LoVo (cell line): ENCODE measurements at regions not wholly inside any gene's neighbourhood (a gene's known extent, or its start where the extent isn't known, plus 50 kb on each side); places are given as distances from the start of the nearest gene placed in this dataset.
"Not testable (repeated sequence)": the region's sequence is repeated elsewhere in the genome, so short reads cannot be mapped to it uniquely, and the experiment has no call there.

ENCODE experiments used
- DNase-seq: peaks from one replicate; pipeline ENCODE4 v3.0.0-alpha.2; 2016; ENCODE audit warnings: low spot score

DNA sequence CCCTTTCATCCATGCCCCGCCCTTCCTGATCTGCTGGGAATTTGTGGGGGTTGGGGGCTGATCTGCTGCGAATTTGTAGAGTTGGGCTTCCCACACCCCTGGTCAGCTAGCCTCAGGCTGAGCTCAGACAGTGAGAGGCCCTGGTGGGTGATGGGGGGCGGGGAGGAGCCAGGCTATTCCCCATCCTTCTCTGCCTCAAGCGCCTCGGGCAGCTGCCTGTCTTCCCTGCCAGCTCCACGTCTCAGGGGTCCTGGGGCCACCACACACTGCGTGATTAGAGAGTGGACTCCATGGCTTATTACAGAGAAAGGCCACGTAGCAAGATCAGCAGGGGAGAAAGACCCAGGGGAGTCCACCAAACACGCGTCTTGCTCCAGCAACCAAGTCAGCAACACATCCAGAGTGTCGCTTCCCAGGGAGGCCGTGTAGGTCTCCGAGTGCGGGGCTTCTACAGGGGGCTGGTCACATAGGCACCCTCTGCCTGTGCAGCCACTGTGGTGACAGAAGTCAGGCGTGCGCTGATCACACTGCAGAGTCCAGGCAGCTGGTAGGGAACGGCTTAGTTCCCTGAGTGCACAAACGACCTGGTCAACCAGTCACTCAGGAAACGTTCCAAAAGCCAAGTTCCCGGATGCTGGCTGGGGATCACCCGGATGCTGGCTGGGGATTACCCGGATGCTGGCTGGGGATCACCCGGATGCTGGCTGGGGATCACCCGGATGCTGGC is 254.4 kb upstream of the SFSWAP start:
- DNase-seq = no peak

DNA sequence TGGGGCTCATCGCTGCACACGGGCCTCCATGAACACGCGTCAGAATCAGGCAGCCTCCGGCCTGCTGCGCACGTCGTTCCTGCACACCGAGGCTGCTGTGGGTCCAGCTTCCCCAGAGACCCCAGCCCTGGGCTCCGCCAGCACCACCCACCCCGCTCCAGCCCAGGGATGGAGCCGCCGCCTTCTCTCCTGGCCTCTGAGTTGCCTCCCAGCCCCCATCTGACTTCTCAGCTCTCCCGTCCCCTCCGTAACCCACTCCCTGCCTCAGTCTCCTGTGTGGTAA is 253.9 kb upstream of the SFSWAP start:
- DNase-seq = no peak

GRCh38 chr12:131457331-131458047 is 253.4 kb upstream of the SFSWAP start:
- no peak for DNase-seq

DNA sequence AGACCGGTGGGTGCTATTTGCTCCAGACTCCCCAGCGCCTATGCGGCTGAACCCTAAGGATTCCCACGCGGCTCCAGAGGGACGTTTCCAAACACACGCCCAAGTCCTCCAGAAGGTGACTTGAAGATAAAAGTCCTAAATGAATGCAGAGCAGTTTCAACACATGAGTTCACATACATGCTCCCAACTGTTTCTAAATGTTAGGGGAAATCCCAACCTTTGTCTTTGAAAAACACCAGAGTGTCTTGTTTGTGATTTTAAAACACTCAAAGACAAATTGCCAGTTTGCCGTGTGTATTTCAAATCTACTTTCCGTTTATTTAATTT is 252.9 kb upstream of the SFSWAP start:
- no peak for DNase-seq

GRCh38 chr12:131458931-131459772 is 251.7 kb upstream of the SFSWAP start:
- no peak for DNase-seq

- no peak for DNase-seq
Observed at GRCh38 chr12:131459773-131460365, 251.0 kb upstream of the SFSWAP start.

DNA sequence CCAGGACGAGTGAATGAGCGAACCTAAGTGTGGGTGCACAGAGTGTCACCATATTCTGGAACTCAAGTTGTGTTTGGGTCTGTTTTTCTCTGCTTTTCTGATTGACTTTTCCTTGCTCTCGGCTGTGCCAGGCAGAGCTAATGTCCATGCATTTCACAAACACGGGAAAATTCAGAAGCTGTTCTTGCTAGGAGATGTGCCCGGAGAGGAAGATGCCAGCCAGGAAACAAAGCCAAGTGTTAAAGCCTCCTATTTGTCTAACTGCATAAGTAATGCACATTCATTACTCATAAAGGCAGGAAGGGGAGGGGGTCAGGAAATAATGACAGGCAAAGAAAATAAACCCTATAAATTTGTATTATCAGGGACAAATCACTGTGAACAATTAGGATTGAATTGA is 250.4 kb upstream of the SFSWAP start:
- no peak for DNase-seq

GRCh38 chr12:131461096-131461495 is 249.8 kb upstream of the SFSWAP start:
- no peak for DNase-seq

DNA sequence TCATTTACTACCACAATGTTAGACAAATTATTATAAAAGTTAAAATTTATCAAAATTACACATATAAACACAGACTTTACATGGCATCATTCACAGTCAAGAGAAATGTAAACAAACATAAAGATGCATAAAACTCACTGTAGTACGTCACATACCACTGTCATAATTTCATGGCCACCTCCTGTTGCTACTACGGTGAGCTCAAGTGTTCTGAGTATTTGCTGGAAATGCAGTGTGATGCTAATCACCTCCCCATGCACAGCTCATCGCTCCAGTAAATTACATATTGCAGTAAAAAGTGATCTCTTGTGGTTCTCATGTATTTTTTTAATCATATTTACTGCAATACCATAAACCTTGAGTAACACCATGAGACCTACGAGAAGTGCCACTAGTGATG is 247.7 kb upstream of the SFSWAP start:
- no peak for DNase-seq

DNA sequence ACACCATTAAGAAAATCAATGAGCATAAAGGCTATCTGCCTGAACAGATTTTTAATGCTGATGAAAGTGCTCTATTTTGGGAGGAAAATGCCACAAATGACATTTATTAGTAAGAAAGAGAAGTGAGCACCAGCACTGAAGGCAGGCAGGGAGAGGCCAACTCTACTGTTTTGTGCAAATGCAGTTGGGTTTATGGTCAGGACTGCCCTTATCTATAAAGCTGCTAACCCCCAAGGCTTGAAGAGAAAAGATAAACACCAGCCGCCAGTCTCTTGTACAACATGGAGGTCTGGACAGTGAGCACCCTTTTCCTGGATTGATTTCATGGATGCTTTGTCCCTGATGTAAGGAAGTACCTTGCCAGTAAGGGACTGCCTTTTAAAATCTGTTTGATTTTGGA is 246.8 kb upstream of the SFSWAP start:
- no peak for DNase-seq

DNA sequence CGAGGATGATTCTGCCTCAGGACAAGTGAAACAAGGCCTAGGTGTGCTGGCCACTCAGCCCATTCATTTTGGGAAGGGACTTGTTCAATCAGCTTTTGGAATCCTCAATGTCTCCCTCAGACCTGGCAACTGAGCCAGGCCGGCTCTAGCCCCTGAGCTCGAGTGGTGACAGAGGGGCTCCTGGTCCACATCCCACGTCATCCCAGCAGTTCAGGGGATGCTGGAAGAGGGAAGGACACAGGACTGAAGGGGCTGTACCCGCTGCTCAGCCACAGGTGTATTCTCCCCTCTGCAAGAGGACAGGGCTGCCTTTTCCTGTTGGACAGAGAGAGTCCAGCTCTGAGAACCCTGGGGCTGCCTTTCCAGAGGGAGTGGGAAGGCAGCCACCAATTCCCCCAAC is 244.6 kb upstream of the SFSWAP start:
- no peak for DNase-seq

- no peak for DNase-seq
Observed at GRCh38 chr12:131466932-131467331, 244.0 kb upstream of the SFSWAP start.

- no peak for DNase-seq
Observed at GRCh38 chr12:131468206-131468605, 242.7 kb upstream of the SFSWAP start.

- DNase-seq = not testable (repeated sequence)
Observed at GRCh38 chr12:131469945-131470344, 240.9 kb upstream of the SFSWAP start.

DNA sequence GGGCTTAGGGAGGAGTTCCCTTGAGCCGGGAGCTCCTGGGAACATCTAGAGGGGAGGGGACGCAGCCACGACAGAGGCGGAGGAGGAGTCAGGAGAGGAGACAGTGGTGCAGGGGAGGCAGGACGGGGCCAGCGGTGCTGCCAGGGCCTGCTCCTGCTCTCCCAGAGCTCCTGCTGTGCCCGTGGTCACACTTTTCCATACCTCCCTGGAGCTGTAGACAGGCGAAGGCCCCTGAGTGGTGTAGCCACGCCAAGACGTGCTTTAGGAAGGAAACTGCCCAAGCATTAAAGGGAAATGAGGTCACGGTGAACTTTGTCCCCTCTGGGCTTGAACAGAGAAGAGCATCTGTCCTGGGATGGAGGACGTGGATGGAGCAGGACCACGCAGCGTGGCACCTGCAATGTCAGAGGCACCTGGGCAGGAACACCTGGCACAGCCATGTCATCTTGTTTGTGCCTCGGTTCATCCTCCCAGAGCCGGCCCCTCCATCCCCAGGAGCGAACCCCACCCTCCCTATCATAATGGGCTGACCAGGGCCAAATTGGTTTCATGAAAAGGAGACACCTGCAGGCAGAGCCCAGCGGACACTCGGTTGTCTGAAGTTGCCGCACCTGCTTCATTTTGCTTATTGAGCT is 239.5 kb upstream of the SFSWAP start:
- peak; percentile 14 for DNase-seq

DNA sequence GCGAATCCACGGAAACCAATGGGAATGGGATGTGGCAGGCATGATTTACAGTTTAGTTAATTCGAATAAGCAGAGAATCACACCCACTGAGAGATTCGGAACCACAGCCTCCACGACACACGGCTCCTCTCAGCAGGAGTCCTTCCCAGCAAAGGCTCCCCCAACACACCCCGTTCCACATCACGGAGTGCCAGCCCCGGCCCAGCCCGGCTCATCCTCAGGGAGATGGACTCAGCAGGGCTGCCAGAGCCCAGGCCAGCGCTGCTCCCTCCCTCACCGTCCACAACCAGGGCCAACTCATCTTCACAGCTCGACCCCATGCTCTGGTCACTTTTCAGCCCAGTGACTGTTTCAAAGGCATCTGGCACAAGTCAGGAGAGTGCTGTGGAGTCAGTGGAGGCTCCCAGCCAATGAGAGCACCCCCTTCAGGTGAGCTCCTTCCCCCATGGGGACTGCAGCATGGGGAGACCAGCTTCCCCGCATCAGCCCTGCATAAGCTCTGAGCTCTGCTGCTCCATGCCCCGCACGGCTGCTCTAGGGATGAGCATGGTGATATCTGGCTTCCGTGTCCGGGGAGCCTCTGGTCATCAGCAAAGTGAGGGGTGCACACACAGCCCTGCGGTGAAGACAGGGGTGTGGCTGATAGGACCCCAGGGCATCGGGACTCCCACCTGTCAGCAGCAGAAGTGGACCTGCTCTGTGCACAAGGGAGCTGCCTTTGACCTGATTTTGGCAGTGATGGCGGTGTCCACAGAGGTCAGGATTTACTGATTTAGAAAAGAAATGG is 238.8 kb upstream of the SFSWAP start:
- no peak for DNase-seq

GRCh38 chr12:131473261-131473660 is 237.6 kb upstream of the SFSWAP start:
- no peak for DNase-seq

GRCh38 chr12:131473741-131474709 is 236.9 kb upstream of the SFSWAP start:
- no peak for DNase-seq

GRCh38 chr12:131475012-131475411 is 235.9 kb upstream of the SFSWAP start:
- not testable (repeated sequence) for DNase-seq

DNA sequence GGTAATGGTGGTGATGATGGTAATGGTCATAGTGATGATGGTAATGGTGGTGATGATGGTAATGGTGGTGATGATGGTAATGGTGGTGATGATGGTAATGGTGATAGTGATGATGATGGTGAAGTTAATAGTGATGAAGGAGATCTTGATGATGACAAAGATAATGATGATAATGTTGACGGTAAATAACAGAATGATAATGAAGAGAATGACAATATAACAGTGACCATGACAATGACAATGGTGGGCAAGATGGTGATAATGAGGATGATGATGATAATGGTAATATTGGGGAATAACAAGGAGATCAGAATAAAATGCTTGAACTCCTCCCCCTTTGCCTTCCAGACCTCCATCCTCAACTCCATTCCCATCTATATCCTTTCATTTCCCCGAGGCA is 233.3 kb upstream of the SFSWAP start:
- no peak for DNase-seq
